Trophoblast cell (in vitro differentiated cells and primary cell): ENCODE measurements at regions not wholly inside any gene's neighbourhood (a gene's known extent, or its start where the extent isn't known, plus 50 kb on each side); places are given as distances from the start of the nearest gene placed in this dataset.

Experiments used
- DNase-seq, 2 donors: peaks; one replicate each; pipeline ENCODE4 v3.0.0-alpha.2; 2016
- H2AFZ ChIP-seq: 2 replicates; pipeline ENCODE4 v1.6.1; 2013; ENCODE audit warnings: low read length, moderate library complexity, mild to moderate bottlenecking; ENCODE audit not compliant: insufficient read depth, poor library complexity
- H2AK5ac ChIP-seq: 2 replicates; pipeline ENCODE4 v1.6.1; 2013; ENCODE audit warnings: mild to moderate bottlenecking, low read length
- H2BK120ac ChIP-seq: 2 replicates; pipeline ENCODE4 v1.6.1; 2013; ENCODE audit warnings: low read length, mild to moderate bottlenecking, moderate library complexity; ENCODE audit not compliant: insufficient read depth, poor library complexity
- H2BK12ac ChIP-seq: 2 replicates; pipeline ENCODE4 v1.6.1; 2013; ENCODE audit warnings: mild to moderate bottlenecking, low read length, moderate library complexity
- H2BK5ac ChIP-seq: 2 replicates; pipeline ENCODE4 v1.6.1; 2013; ENCODE audit warnings: low read length, low read depth, moderate library complexity, mild to moderate bottlenecking; ENCODE audit not compliant: poor library complexity
- H3K14ac ChIP-seq: 2 replicates; pipeline ENCODE4 v1.6.1; 2013; ENCODE audit warnings: mild to moderate bottlenecking, low read length
- H3K18ac ChIP-seq: 2 replicates; pipeline ENCODE4 v1.6.1; 2013; ENCODE audit warnings: mild to moderate bottlenecking, low read length
- H3K23ac ChIP-seq: 2 replicates; pipeline ENCODE4 v1.6.1; 2013; ENCODE audit warnings: low read length
- H3K27ac ChIP-seq: 2 replicates; pipeline ENCODE4 v1.5.1; 2013; ENCODE audit warnings: low read depth, mild to moderate bottlenecking, inconsistent platforms, low read length, moderate library complexity
- H3K27me3 ChIP-seq: 2 replicates; pipeline ENCODE4 v1.6.1; 2013; ENCODE audit warnings: inconsistent platforms, mild to moderate bottlenecking, low read length, moderate library complexity; ENCODE audit not compliant: insufficient read depth
- H3K36me3 ChIP-seq, 2 experiments: 1 replicate in 1 of 2; 2 replicates in 1 of 2; pipeline ENCODE4 v1.6.1; 2013; ENCODE audit warnings: low read length in 2 of 2, mild to moderate bottlenecking in 2 of 2, moderate library complexity in 1 of 2; ENCODE audit not compliant: insufficient read depth in 2 of 2, control insufficient read depth in 1 of 2
- H3K4ac ChIP-seq: 2 replicates; pipeline ENCODE4 v1.6.1; 2013; ENCODE audit warnings: low read depth, mild to moderate bottlenecking, low read length, moderate library complexity
- H3K4me1 ChIP-seq, 2 experiments: 1 replicate in 1 of 2; 2 replicates in 1 of 2; pipeline ENCODE4 v1.6.1; 2013; ENCODE audit warnings: low read length in 2 of 2, mild to moderate bottlenecking in 2 of 2, moderate library complexity in 1 of 2; ENCODE audit not compliant: insufficient read depth in 2 of 2, control insufficient read depth in 1 of 2
- H3K4me2 ChIP-seq: 2 replicates; pipeline ENCODE4 v1.6.1; 2013; ENCODE audit warnings: inconsistent platforms, mild to moderate bottlenecking, low read length, moderate library complexity
- H3K4me3 ChIP-seq: 2 replicates; pipeline ENCODE4 v1.5.1; 2013; ENCODE audit warnings: mild to moderate bottlenecking, low read depth, low read length, inconsistent platforms
- H3K79me1 ChIP-seq: one replicate; pipeline ENCODE4 v1.6.1; 2013; ENCODE audit warnings: low read length
- H3K79me2 ChIP-seq: 2 replicates; pipeline ENCODE4 v1.6.1; 2013; ENCODE audit warnings: low read length, mild to moderate bottlenecking; ENCODE audit not compliant: control insufficient read depth, insufficient read depth, poor library complexity
- H3K9ac ChIP-seq: 2 replicates; pipeline ENCODE4 v1.6.1; 2013; ENCODE audit warnings: mild to moderate bottlenecking, low read length
- H3K9me3 ChIP-seq: 2 replicates; pipeline ENCODE4 v1.6.1; 2013; ENCODE audit warnings: low read depth, mild to moderate bottlenecking, control low read depth, inconsistent platforms, low read length; ENCODE audit not compliant: insufficient read depth
- H4K12ac ChIP-seq: 2 replicates; pipeline ENCODE4 v1.6.1; 2013; ENCODE audit warnings: low read depth, mild to moderate bottlenecking, low read length, moderate library complexity
- H4K8ac ChIP-seq: 2 replicates; pipeline ENCODE4 v1.6.1; 2013; ENCODE audit warnings: low read depth, mild to moderate bottlenecking, low read length, moderate library complexity
- H4K91ac ChIP-seq: one replicate; pipeline ENCODE4 v1.6.1; 2013; ENCODE audit warnings: low read depth, mild to moderate bottlenecking, low read length, moderate library complexity
- WGBS: extraction: QIAGEN DNeasy Blood & Tissue Kit; methylation state at CpG from one replicate; pipeline ENCODE4 v1.1.7; 2013; ENCODE audit warnings: missing lambda C conversion rate; ENCODE audit not compliant: insufficient read length, insufficient coverage; ENCODE audit errors: extremely low coverage; 5-methylcytosine and 5-hydroxymethylcytosine counted together

- no peaks in the 10 kb centered on the region for H3K36me3 ChIP-seq
- H2BK5ac ChIP-seq = no peak overlapping the region
- no peak overlapping the region for H3K9ac ChIP-seq
- no peaks in the 10 kb centered on the region for H3K79me1 ChIP-seq
- no peak overlapping the region for H4K91ac ChIP-seq
- no peak overlapping the region for H2AK5ac ChIP-seq
- H3K4me3 ChIP-seq = no peak overlapping the region
- no peak overlapping the region for H4K8ac ChIP-seq
- H3K23ac ChIP-seq = no peak overlapping the region
- H3K79me2 ChIP-seq = no peaks in the 10 kb centered on the region
- H2AFZ ChIP-seq = no peak overlapping the region
- H3K14ac ChIP-seq = no peak overlapping the region
- H3K4ac ChIP-seq = no peak overlapping the region
- H3K27me3 ChIP-seq = no peaks in the 10 kb centered on the region
- no peaks in the 10 kb centered on the region for H3K4me1 ChIP-seq
- H4K12ac ChIP-seq = no peak overlapping the region
- no peak overlapping the region for H2BK120ac ChIP-seq
- H3K18ac ChIP-seq = no peak overlapping the region
- H3K27ac ChIP-seq = no peak overlapping the region
- DNase-seq = no peak
- H3K4me2 ChIP-seq = no peak overlapping the region
- no peak overlapping the region for H2BK12ac ChIP-seq
- no peaks in the 10 kb centered on the region for H3K9me3 ChIP-seq
These were observed 703.0 kb downstream of the ZPLD1 start for GRCh38 chr3:103137830-103138229.

- no peak overlapping the region for H3K27ac ChIP-seq
- H3K4me1 ChIP-seq = no peaks in the 10 kb centered on the region
- H4K8ac ChIP-seq = no peak overlapping the region
- no peaks in the 10 kb centered on the region for H3K27me3 ChIP-seq
- no peaks in the 10 kb centered on the region for H3K36me3 ChIP-seq
- H2AFZ ChIP-seq = no peak overlapping the region
- H4K91ac ChIP-seq = no peak overlapping the region
- no peak overlapping the region for H3K4me3 ChIP-seq
- DNase-seq = no peak
- H3K9me3 ChIP-seq = no peaks in the 10 kb centered on the region
- no peak overlapping the region for H3K9ac ChIP-seq
- no peak overlapping the region for H3K14ac ChIP-seq
- H3K79me2 ChIP-seq = no peaks in the 10 kb centered on the region
- H2BK12ac ChIP-seq = no peak overlapping the region
- H3K23ac ChIP-seq = no peak overlapping the region
- no CpG with 5 or more reads among the region's 1 CpG for WGBS
- no peak overlapping the region for H4K12ac ChIP-seq
- no peak overlapping the region for H3K4ac ChIP-seq
- no peak overlapping the region for H3K4me2 ChIP-seq
- H2BK5ac ChIP-seq = no peak overlapping the region
- no peak overlapping the region for H2BK120ac ChIP-seq
- no peak overlapping the region for H2AK5ac ChIP-seq
- H3K79me1 ChIP-seq = no peaks in the 10 kb centered on the region
- no peak overlapping the region for H3K18ac ChIP-seq
These were observed 723.4 kb downstream of the ZPLD1 start for GRCh38 chr3:103158183-103158582.

DNA sequence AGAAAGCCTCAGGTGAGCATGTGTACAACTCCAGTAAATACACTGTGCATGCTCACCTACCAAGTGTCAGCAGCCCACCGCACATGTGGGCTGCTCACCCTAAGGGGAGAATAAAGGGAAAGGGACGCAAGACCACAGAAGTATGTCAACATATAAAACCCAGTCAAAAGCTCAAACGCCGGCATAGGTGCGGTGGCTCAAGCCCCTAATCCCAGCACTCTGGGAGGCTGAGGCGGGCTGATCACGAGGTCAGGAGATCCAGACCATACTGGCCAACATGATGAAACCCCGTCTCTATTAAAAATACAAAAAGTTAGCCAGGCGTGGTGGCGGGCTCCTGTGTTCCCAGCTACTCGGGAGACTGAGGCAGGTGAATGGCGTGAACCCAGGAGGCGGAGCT lies 732.1 kb downstream of the ZPLD1 start:
- Histone ChIP-seq H4K8ac (no peak overlapping the region), H2AK5ac (no peak overlapping the region), H3K36me3 (no peaks in the 10 kb centered on the region), H3K14ac (no peak overlapping the region), H3K4me3 (no peak overlapping the region), H2BK120ac (no peak overlapping the region), H4K91ac (no peak overlapping the region), H3K27me3 (no peaks in the 10 kb centered on the region), H3K4me1 (no peaks in the 10 kb centered on the region), H3K4me2 (no peak overlapping the region), H3K79me2 (no peaks in the 10 kb centered on the region), H3K9ac (no peak overlapping the region), H3K18ac (no peak overlapping the region), H2AFZ (no peak overlapping the region), H3K9me3 (no peaks in the 10 kb centered on the region), H3K23ac (no peak overlapping the region), H3K79me1 (no peaks in the 10 kb centered on the region), H2BK12ac (no peak overlapping the region), H3K4ac (no peak overlapping the region), H3K27ac (no peak overlapping the region), H4K12ac (no peak overlapping the region), H2BK5ac (no peak overlapping the region)
- WGBS = no CpG with 5 or more reads among the region's 13 CpGs
- no peak for DNase-seq

DNA sequence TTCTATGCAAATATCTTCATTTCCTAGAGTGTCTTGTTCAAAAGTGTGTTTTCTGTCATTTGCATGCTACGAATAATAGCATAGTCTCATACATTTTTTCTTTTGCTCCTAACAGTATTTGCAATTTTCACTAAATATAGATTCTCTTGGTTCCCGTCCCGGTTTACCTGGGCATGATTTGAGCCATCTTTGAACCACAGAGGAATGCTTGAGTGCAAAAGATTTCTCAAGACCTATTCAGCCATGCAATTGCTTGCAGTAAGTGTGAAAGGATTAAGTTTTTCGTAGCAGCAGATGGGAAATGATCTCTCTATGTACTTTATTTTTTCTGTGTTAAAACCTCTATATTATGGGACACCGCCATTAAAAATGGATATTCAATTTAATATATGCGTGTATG lies 733.0 kb downstream of the ZPLD1 start:
- Histone ChIP-seq H2BK5ac (no peak overlapping the region), H3K18ac (no peak overlapping the region), H3K79me2 (no peaks in the 10 kb centered on the region), H2AFZ (no peak overlapping the region), H3K4ac (no peak overlapping the region), H3K14ac (no peak overlapping the region), H4K12ac (no peak overlapping the region), H3K4me2 (no peak overlapping the region), H3K9ac (no peak overlapping the region), H3K23ac (no peak overlapping the region), H2BK12ac (no peak overlapping the region), H3K36me3 (no peaks in the 10 kb centered on the region), H3K79me1 (no peaks in the 10 kb centered on the region), H4K91ac (no peak overlapping the region), H3K27me3 (no peaks in the 10 kb centered on the region), H3K27ac (no peak overlapping the region), H3K9me3 (no peaks in the 10 kb centered on the region), H3K4me1 (no peaks in the 10 kb centered on the region), H2AK5ac (no peak overlapping the region), H2BK120ac (no peak overlapping the region), H4K8ac (no peak overlapping the region), H3K4me3 (no peak overlapping the region)
- DNase-seq = no peak
- no CpG with 5 or more reads among the region's 6 CpGs for WGBS

GRCh38 chr3:103169289-103169688 lies 734.5 kb downstream of the ZPLD1 start:
- WGBS = no CpG with 5 or more reads among the region's 2 CpGs
- Histone ChIP-seq H2BK5ac (no peak overlapping the region), H3K9ac (no peak overlapping the region), H3K18ac (no peak overlapping the region), H3K27me3 (no peaks in the 10 kb centered on the region), H2AFZ (no peak overlapping the region), H3K4me1 (no peaks in the 10 kb centered on the region), H3K9me3 (no peaks in the 10 kb centered on the region), H3K4me2 (no peak overlapping the region), H3K14ac (no peak overlapping the region), H3K79me2 (no peaks in the 10 kb centered on the region), H3K79me1 (no peaks in the 10 kb centered on the region), H4K12ac (no peak overlapping the region), H3K4ac (no peak overlapping the region), H2BK12ac (no peak overlapping the region), H4K91ac (no peak overlapping the region), H2AK5ac (no peak overlapping the region), H3K23ac (no peak overlapping the region), H4K8ac (no peak overlapping the region), H3K27ac (no peak overlapping the region), H2BK120ac (no peak overlapping the region), H3K36me3 (no peaks in the 10 kb centered on the region), H3K4me3 (no peak overlapping the region)
- no peak for DNase-seq
